DMS 273 treated with DMSO at 0.1 percent for 48 hours (cell line): ENCODE measurements at regions not wholly inside any gene's neighbourhood (a gene's known extent, or its start where the extent isn't known, plus 50 kb on each side); places are given as distances from the start of the nearest gene placed in this dataset.
"Not testable (repeated sequence)": the region's sequence is repeated elsewhere in the genome, so short reads cannot be mapped to it uniquely, and the experiment has no call there.

Experiments used
- DNase-seq: peaks from one replicate; lab custom pipeline; 2025; lab: John Stamatoyannopoulos, UW

DNA sequence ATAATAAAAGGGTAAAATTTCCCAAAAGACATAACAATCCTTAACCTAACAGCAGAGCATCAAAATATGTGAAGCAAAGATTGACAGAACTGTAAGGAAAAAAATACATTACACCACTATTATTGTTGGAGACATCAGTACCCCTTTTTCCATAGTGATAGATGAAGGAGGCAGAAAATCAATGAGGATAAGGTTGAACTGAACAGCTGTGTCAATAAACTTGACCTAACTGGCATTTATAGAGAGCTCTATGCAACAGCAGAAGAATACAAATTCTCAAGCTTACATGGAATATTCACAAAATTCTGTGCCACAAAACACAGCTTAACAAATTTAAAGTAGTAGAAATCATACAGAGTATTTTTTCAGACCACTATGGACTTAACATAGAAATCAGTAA is 195.0 kb upstream of the ELAC2 start:
- no peak for DNase-seq

DNA sequence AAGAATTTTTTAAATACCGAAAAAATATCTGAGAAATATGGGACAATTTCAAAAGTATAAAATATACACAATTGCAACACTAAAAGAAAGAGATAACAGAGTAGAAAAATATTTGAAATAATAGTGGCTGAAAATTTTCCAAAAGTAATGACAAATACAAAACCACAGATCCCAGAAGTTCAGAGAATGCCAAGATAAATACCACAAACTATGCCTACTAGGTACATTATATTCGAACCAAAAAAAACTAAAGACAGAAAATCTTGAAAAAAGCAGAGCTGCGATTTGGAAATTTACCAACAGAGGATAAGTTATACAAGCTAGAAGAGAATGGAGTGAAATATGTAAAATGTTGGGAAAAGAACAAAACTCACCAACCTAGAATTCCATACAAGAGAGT is 191.3 kb upstream of the ELAC2 start:
- DNase-seq = no peak

DNA sequence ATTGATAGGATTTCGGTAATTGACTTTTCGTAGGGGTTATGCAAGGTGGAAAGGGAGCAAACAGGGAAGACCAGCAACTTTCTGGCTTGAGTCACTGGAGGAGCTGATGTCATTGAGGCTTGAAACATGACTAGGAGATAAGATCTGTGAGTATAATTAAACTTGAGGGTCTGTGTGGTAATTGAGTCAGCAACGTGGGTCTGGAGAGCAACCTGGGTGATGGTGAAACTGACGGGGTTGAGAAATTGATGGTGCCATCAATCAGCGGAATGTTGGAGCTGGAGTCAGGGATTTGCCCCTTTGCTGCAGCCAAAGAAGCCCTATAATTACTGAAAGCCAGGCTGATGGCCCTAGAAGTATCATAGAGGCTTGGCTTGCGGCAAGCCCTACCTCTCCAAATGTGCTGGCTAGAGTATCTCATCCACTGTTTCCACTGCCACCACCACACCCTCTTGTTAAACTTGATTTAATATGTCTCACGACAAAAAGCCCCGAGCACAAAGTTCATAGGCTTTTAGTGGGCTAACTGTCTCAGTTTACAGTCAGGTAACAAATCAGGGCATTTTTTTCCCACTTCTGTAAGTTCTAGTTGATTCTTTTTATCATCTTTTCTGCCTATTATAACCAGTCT is 186.9 kb upstream of the ELAC2 start:
- DNase-seq = no peak

DNA sequence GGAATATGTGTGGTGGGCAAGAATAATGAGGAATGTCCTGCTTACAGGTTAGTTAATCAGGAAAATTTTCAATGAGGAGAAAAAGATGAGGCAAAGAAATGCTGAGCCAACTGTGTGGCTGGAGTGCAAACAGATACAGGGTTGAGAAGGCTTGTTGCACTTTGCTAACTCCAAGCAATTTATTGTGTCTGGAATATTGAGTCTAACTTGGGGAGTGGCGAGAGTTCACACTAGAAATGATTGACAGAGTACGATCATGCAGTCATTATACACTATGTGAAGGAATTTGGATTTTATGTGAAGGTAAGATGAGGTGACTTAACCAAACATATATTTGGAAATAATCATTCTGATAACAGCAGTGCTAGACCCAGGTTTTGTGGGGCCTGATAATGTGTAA is 185.0 kb upstream of the ELAC2 start:
- no peak for DNase-seq

DNA sequence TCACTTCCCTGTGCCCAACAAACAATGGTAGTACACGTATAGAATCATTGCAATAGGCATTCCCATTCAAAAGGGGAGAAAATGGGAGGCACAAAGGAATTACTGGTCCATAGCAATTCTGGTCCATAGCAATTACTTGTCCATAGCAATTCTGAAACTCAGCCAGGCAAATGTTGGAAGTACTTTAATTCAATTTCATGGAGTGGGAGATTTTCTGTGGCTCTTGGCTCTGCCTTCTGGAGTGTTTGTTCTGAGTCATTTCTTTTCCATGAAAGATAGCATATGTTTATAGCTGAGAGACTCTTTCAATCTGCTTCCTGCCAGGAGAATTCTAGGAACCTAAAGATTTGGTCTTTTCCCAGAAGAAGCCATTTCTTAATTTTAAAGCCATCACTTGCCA is 182.8 kb upstream of the ELAC2 start:
- DNase-seq = no peak

DNA sequence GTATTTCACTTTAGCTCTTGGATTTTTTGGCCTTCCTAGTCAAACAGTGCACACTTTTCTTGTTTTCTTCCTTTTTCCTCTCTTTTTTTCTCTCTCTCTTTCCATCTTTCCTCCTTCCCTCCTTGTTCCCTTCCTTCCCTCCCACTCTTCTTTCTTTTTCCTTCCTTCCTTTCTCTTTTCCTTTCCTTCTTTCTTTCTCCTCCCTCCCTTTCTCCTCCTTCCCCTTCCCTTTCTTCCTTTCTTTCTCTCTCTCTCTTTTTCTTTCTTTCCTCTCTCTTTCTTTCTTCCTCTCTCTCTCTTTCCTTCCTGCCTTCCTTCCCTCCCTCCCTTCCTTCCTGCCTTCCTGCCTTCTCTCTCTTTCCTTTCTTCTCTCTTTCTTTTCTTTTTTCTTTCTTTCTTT is 181.6 kb upstream of the ELAC2 start:
- DNase-seq = no peak

DNA sequence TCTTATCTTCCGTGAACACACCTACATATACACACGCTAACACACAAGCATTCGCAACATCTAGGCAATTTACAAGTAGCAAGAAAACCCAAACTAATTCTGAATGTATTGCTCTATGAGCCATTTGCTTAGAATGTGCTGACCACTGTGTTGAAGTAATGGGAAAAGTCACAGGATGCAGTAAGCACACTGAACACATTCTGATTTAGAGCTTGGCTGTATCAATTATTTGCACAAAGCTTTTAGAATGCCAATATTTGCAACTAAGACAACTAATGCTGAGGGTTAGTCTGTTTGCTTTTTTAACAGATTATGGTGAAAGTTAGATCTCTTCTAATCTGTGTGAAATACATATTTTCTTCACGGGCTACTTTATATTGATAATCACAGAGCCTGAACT is 179.8 kb upstream of the ELAC2 start:
- DNase-seq = no peak

DNA sequence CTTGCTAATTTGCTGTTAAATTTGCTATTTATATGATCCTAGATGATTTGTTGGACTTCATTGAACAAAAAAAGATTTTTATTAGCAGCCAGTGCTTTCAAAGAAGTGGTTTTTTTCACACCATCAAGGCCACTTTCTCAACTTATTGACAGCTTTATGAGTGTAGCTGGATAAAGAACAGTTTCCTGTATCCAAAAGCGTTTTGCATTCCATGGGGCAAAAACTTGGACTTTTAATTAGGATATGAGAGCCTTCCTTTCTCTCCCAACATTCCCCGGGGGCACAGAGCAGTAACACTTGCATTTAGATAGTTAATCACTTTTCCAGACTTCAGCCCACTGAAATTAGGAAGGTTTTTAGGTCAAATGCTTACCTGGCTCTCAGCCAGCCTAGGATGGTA is 177.1 kb upstream of the ELAC2 start:
- no peak for DNase-seq

DNA sequence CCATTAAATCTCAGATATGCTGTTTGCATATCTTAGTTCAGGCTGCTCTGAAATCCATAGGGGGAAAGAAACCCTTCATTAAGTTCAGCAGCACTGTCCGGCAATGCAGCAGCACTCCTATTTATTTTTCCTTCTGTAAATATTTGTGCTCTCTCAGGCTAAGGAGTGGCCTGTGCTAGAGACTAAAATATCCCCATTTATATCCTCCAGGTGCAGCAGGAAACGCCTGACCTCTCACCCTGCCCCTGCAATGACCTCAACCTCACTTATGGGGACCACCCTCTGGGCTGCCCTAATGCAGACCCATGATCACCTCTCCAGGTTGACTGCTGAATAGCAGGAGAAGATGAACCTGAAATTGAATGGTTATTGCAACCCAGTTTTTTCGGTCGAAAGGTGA is 165.0 kb upstream of the ELAC2 start:
- DNase-seq = no peak

DNA sequence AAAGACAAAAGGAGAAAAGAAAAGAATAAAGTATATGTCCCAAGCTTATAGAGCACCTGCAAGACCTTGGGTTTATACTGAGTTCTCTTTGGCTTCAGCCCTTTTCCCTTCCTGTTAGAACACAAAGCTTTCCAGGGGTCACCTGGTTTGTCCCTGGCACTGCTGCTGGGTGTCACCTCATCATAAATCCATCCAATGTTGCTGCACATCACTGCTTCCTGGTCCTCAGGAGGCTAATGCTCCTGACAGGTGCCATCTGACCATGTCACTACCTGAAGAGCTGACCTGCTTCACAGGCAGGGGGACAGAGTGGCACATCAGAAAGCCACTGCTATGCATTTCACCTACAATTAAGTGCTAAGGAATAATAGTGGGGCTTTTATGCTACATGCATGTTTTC is 164.6 kb upstream of the ELAC2 start:
- DNase-seq = no peak

DNA sequence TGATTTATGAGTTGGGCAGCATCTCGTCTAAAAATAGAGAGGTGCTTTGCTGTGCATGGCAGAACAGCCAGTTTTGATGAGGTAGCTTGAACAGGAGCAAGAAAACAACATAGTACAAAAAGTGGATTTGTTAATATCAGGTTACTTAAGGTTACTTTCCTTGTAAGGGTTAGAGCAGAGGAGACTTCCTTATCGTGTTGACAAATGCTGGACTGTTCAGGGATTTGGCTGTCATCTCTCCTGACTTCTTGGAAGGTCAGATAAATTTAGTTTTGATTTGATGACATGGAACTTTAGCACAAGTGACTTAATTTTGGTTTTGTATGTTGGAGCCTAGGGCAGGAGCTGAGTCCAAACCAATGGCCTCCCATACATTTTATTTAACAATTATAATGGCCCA is 163.9 kb upstream of the ELAC2 start:
- no peak for DNase-seq

DNA sequence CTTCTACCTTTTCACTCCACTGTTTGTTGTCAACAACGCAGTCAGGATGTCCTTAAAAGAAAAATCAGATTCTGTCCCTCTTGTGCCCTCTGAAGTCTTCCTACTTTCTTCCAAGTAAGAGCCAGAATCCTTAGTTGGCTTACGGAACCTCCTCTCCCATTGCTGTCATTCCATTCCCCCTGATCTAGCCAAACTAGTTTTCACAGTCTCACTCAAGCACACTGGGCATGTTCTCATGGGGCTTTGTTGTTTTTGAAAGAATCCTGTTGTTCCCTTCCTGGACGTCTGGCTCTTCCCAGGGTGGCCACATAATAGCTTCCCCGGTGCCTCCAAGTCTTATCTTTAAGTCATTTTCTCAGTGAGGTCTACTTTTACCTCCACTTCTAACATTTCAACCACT is 158.6 kb upstream of the ELAC2 start:
- DNase-seq = no peak

DNA sequence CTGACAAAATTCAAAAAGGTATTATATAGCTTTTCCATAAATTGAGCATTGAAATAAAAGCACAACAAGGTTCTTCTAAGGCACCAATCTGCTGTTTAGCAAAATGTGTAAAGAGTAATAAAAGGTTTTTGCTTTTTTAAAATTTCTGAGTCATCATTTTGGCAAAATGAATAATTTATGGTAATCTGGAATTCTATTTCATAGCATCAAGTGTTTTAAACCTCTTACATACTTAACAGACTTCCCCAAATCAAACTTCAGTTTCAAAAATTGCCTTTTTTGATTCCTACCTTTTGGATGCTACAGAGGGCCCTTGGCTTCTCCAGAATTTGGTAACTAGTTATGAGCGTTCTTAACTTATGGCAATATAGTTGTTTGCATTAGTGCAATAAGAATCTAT is 154.0 kb upstream of the ELAC2 start:
- DNase-seq = no peak

DNA sequence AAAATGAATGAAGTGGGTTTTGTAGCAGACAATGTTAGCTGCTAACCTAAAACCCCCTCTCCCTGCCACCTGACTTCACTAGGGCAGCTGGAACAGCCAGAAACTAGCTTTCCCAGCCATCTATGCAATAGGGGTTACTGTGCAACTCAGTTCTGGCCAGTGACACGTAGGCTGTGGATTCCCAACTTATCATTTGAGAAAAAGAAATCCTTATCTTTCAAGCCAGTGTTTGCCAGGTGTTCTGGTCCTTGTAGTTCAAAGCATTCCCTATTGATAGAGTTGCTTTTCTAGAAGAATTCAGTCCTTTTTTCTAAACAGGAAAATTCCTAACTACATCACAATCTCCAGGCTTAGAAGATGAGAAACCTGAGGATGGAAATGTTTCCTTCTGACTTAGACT is 144.5 kb upstream of the ELAC2 start:
- no peak for DNase-seq

DNA sequence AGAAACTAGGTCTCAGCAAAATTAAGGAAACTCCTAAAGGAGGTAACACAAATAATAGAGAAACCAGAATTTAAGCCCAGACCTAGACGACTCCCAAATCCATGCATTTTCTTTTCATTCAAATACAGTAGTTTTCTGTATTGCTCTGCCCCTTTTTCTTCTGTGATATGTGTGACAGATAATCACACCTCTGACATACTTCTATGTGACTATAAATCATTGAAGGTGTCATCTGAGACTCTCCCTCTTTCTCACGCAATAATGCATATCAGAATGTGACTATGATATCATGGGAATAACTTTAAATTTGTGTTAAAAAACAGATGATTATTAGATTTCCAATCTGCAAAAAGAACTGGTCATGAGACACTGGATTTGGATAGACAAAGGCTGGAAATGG is 143.0 kb upstream of the ELAC2 start:
- DNase-seq = no peak

DNA sequence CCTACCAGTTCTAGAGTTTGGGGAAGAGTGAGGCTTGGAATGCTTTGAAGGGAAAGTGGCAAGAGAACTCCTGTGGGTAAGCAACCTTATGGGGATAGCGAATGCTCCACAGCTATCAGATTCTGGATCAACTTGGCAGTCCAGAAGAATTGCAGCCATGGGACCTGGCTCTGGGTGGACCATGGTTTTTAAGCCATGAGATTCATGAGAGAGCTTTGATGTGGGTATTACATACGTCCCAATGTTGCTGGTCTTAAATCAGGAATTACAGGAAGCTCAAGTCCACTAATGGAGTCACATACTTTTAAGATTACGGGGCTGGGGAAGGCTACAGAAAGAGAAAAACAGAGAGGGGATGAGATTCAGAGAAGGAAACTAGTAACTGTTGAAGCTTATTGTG is 142.5 kb upstream of the ELAC2 start:
- no peak for DNase-seq

DNA sequence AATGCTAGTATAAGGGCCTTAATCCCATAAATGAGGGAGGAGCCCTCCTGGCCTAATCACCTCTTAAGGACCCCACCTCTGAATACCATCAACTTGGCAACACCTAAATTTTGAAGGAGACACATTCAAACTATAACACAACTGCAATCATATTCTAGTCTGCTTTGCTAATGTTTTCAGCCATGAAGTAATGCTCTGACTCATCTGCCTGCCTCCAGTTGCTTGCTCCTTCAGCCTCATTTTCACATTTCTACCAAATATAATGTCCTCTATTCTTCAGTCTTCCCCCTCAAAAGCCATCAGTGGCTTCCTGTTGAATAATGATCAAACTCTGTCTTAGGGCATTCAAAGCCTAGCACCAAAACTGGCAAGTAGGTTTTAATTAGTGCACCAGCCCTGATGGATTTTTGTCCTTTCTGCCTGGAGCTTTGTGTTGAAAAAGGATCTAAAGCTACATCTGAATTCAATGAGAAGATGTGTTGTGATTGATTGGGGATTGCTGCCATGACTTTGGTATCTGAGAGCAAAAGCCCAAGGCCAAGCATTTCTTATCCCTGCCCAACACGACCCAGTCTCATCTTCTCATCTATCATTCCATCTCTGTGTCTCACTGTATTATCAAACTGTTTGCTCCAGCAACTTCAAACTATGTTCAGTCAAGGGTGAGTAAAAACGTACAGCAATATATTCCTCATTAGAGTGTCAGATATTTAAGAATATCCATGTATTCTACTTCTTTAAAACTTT is 140.8 kb upstream of the ELAC2 start:
- DNase-seq = no peak

DNA sequence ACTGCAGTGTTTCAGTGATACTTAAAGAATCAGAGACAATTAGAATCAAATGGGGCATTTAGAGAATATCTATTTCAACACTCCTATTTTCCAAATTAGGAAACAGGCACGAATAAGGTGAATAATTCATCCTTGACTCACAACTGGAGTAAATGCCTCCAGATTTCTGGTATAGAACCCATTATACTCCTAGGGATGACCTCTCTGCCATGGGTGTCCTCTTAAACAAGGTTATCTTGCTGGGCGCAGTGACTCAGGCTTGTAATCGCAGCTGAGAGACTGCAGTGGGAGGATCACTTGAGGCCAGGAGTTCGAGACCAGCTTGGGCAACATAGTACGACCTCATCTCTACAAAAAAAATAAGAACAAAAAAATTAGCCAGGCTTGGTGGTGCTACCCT is 139.8 kb upstream of the ELAC2 start:
- no peak for DNase-seq

DNA sequence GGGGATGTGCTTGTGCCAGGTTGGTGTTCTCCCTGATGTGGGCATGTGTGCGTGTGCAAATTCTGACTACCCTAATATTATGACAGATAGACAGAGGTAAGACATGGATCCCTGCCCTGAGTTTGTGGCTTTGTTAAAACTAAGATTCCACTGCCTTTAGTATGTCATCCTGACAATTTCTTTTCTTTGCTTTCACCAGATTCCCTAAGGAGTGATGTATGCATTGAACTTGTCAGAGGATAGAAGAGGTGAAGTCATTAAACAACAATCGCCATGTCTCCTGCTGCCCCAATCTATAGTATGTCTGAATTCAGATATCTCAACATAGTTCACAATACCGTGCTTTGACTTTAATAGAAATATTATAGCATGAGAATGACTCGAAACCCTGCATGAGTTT is 137.1 kb upstream of the ELAC2 start:
- no peak for DNase-seq

DNA sequence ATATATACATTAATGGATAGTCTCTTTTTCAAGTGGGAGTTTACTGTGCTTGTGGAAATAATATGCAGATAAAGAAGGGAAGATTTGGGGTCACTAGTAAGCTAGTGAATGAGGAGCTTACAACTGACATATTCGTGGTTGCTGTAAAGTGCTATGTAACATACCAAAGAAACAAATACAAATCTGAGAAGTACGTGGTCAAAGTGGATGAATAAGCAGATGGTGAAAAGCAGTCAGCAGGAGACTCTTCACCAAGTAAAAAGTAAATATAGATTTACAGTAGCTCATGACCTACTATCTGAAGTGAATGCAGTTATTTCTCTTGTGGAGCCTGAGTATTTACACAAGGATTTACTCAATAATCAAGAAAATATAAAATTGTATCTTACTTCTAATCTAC is 136.6 kb upstream of the ELAC2 start:
- no peak for DNase-seq

DNA sequence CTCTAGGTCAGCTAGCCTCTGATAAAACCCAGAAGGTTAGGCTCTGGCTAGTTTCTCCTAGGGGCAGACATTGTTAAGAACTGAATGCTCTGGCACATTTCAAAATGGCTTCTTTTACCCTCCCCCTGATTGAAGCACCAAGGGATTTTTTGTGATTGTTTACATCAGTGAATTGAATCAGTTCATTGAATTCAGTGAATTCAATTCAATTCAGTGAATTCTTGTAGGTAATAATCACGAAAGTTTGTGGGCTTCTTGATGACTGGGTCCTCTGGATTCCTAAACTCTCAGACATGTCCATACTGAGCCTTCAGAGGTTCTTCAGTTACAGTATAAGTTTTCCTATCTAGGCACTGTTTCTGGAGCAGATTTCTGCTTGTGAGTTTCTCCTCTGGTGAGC is 135.2 kb upstream of the ELAC2 start:
- no peak for DNase-seq

DNA sequence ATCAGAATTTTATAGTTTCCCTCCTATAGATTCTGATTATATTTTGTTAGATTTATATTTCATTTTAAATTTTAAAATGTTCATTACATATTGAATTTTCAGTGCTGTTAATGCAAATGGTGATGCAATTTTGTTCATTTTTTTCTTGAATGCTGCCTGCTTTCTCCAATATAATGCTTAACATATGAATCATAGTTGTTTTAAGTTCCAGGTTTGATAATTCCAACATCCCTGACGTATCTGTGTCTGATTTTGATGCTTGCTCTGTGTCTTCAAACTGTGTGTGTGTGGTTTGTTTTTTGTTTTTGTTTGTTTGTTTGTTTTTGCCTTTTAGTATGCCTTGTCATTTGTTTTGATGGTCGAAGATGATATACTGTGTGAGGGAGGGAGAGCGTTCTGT is 134.7 kb upstream of the ELAC2 start:
- DNase-seq = no peak

DNA sequence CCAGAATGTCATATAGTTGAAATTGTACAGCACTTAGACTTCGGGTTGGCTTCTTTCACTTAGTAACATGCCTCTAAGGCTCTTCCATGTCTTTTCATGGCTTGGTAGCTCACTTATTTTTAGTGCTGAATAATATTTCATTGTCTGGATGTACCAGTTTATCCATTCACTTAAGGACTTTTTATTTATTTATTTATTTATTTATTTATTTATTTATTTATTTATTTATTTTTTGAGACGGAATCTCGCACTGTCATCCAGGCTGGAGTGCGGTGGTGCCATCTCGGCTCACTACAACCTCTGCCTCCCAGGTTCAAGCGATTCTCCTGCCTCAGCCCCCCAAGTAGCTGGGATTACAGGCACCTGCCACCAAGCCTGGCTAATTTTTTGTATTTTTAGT is 132.9 kb upstream of the ELAC2 start:
- DNase-seq = not testable (repeated sequence)

DNA sequence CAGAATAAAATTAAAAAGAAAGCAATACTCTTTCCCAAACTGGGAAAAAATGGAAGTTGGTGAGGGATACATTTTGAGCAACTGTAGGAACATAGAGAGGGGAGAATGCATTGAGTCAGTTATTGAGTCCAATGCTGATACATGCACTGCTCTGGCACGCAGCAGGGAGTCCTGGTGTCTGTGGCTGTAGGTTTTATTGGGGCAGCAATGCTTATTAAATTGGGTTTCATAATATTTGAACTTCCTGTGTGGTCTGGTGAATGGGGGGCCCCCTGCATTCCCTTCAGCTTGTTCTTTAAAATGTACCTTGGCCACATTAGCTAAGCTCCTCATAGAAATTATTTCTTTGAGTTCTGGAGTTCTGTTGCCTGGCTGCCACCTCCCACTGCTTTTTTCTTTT is 125.2 kb upstream of the ELAC2 start:
- no peak for DNase-seq
